ENCODE measurements at regions not wholly inside any gene's neighbourhood (a gene's known extent, or its start where the extent isn't known, plus 50 kb on each side); places are given as distances from the start of the nearest gene placed in this dataset.

GRCh38 chr6:156013155-156013554 lies 557.5 kb upstream of the NOX3 start:
- TF ChIP-seq, protein P1, sequence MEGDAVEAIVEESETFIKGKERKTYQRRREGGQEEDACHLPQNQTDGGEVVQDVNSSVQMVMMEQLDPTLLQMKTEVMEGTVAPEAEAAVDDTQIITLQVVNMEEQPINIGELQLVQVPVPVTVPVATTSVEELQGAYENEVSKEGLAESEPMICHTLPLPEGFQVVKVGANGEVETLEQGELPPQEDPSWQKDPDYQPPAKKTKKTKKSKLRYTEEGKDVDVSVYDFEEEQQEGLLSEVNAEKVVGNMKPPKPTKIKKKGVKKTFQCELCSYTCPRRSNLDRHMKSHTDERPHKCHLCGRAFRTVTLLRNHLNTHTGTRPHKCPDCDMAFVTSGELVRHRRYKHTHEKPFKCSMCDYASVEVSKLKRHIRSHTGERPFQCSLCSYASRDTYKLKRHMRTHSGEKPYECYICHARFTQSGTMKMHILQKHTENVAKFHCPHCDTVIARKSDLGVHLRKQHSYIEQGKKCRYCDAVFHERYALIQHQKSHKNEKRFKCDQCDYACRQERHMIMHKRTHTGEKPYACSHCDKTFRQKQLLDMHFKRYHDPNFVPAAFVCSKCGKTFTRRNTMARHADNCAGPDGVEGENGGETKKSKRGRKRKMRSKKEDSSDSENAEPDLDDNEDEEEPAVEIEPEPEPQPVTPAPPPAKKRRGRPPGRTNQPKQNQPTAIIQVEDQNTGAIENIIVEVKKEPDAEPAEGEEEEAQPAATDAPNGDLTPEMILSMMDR (IDR thresholded peaks at IDR 0.05) = no peak
- TF ChIP-seq POLR2A (IDR thresholded peaks at IDR 0.05) (no peak), POLR2AphosphoS5 (IDR thresholded peaks at IDR 0.05) (no peak)

All from upper lobe of left lung (tissue), 4 donors.